Panc1 (cell line): ENCODE measurements at regions not wholly inside any gene's neighbourhood (a gene's known extent, or its start where the extent isn't known, plus 50 kb on each side); places are given as distances from the start of the nearest gene placed in this dataset.

Experiments
- ATAC-seq: fragments of 200-7000 bp; cut with Tn5 transposase; 2 replicates; pipeline ENCODE4 v1.9.1; 2020; ENCODE audit warnings: mild to moderate bottlenecking, moderate library complexity
- BruUV-seq: library from RNA; stranded (reverse); fragments of 400-500 nt; replicated peaks from 2 replicates; lab custom pipeline; 2021; lab: Mats Ljungman, UMichigan
- CTCF ChIA-PET: fragments of 300-600 bp; sonication (Branson Sonifier 250); formaldehyde crosslinking; loops from one replicate; lab custom pipeline; 2022; ENCODE audit warnings: antibody characterized with exemption; lab: Charles Lee
- POLR2A ChIA-PET: fragments of 300-600 bp; sonication (Branson Sonifier 250); formaldehyde crosslinking; loops from one replicate; lab custom pipeline; 2022; ENCODE audit warnings: antibody characterized with exemption; lab: Charles Lee
- DNase-seq: peaks from one replicate; pipeline ENCODE4 v3.0.0-alpha.2; 2010; ENCODE audit warnings: low read depth, low spot score
- H3K27ac ChIP-seq: 2 replicates; pipeline ENCODE4 v1.5.1; 2011; ENCODE audit warnings: mild to moderate bottlenecking, low read length, inconsistent platforms
- H3K27me3 ChIP-seq: fragments of 200-500 bp; sonication (Bioruptor generic); 2 replicates; pipeline ENCODE4 v1.6.0; 2014; ENCODE audit warnings: low read length, inconsistent platforms; ENCODE audit not compliant: control insufficient read depth, insufficient read depth
- H3K36me3 ChIP-seq: fragments of 200-500 bp; sonication (Bioruptor generic); 2 replicates; pipeline ENCODE4 v1.5.1; 2014; ENCODE audit warnings: inconsistent platforms, mild to moderate bottlenecking, low read length, moderate library complexity; ENCODE audit not compliant: control insufficient read depth, insufficient read depth
- H3K4me1 ChIP-seq: 2 replicates; pipeline ENCODE4 v1.5.1; 2011; ENCODE audit warnings: inconsistent platforms, mild to moderate bottlenecking, low read length, moderate library complexity; ENCODE audit not compliant: control insufficient read depth, insufficient read depth
- H3K4me3 ChIP-seq, 2 experiments: 2 replicates each; pipeline ENCODE4 v1.5.1; 2011 to 2012; ENCODE audit warnings: low read depth in 2 of 2, low read length in 2 of 2, mild to moderate bottlenecking in 2 of 2, inconsistent platforms in 1 of 2, moderate library complexity in 1 of 2
- H3K9me3 ChIP-seq: fragments of 200-500 bp; sonication (Bioruptor generic); 2 replicates; pipeline ENCODE4 v1.5.1; 2014; ENCODE audit warnings: low read depth, mild to moderate bottlenecking, inconsistent platforms, low read length, moderate library complexity; ENCODE audit not compliant: control insufficient read depth, insufficient read depth
- POLR2AphosphoS5 ChIP-seq: IDR thresholded peaks from 2 replicates; pipeline ENCODE4 v1.6.1; 2012; ENCODE audit warnings: mild to moderate bottlenecking, low read depth, low read length, moderate library complexity
- SIN3A ChIP-seq: IDR thresholded peaks from 2 replicates; pipeline ENCODE4 v1.6.1; 2012; ENCODE audit warnings: low read depth, mild to moderate bottlenecking, low read length, moderate library complexity, borderline replicate concordance; ENCODE audit not compliant: insufficient read depth
- TCF7L2 ChIP-seq: IDR thresholded peaks from 2 replicates; pipeline ENCODE4 v1.6.1; 2011; ENCODE audit warnings: mild to moderate bottlenecking, low read depth, low read length, inconsistent platforms
- in situ Hi-C: cut with HindIII; loops from 2 replicates; pipeline ENCODE4 v1.10.0; 2016; ENCODE audit warnings: low sequenced_read_pairs, low pct_unique_long_range_greater_than_20kb
- intact Hi-C: fragments of 100-400 bp; cut with micrococcal nuclease; formaldehyde crosslinking; loops from one replicate; pipeline ENCODE4 v1.10.0; 2022; ENCODE audit not compliant: unreplicated experiment
- TF ChIP-seq, protein P1 (sequence below): fragments of 450-650 bp; IDR thresholded peaks from 2 replicates; pipeline ENCODE4 v1.5.1; 2017; ENCODE audit warnings: mild to moderate bottlenecking
- TF ChIP-seq, protein P2 (sequence below), 2 experiments: IDR thresholded peaks; 2 replicates each; pipeline ENCODE4 v1.6.1; 2011 to 2012; ENCODE audit warnings: low read depth in 2 of 2, control low read depth in 1 of 2, low read length in 1 of 2, mild to moderate bottlenecking in 1 of 2, moderate library complexity in 1 of 2; ENCODE audit not compliant: insufficient read depth in 1 of 2

DNA sequence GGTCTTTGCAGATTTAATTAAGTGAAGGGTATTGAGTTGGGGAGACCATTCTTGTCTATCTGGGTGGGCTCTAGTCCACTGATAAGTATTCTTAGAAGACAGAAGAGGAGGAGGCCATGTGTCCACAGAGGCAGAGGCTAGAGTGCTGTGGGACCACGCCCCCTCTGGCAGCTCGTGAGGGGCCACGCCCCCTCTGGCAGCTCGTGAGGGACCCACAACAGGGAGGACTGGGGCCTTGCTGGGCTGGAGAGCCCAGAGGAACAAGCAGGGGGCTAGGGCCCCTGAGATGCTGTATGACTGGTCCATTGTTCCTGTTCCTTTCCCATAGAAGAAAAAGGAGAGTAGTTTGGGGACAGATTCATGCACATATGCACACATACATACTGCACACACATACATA lies 106.8 kb downstream of the METRNL start:
- Histone ChIP-seq H3K4me3 (no peak overlapping the region), H3K4me1 (no peaks in the 10 kb centered on the region), H3K27ac (no peak overlapping the region), H3K36me3 (no peaks in the 10 kb centered on the region), H3K9me3 (no peaks in the 10 kb centered on the region), H3K27me3 (no peaks in the 10 kb centered on the region)
- POLR2A ChIA-PET = no interaction called here
- in situ Hi-C loops (no loop called here), intact Hi-C loops (no loop called here)
- no TSS peak for BruUV-seq
- CTCF ChIA-PET = no interaction called here
- TF ChIP-seq, protein P1, sequence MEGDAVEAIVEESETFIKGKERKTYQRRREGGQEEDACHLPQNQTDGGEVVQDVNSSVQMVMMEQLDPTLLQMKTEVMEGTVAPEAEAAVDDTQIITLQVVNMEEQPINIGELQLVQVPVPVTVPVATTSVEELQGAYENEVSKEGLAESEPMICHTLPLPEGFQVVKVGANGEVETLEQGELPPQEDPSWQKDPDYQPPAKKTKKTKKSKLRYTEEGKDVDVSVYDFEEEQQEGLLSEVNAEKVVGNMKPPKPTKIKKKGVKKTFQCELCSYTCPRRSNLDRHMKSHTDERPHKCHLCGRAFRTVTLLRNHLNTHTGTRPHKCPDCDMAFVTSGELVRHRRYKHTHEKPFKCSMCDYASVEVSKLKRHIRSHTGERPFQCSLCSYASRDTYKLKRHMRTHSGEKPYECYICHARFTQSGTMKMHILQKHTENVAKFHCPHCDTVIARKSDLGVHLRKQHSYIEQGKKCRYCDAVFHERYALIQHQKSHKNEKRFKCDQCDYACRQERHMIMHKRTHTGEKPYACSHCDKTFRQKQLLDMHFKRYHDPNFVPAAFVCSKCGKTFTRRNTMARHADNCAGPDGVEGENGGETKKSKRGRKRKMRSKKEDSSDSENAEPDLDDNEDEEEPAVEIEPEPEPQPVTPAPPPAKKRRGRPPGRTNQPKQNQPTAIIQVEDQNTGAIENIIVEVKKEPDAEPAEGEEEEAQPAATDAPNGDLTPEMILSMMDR = no peak
- no peak for TF ChIP-seq SIN3A
- TF ChIP-seq, protein P2, sequence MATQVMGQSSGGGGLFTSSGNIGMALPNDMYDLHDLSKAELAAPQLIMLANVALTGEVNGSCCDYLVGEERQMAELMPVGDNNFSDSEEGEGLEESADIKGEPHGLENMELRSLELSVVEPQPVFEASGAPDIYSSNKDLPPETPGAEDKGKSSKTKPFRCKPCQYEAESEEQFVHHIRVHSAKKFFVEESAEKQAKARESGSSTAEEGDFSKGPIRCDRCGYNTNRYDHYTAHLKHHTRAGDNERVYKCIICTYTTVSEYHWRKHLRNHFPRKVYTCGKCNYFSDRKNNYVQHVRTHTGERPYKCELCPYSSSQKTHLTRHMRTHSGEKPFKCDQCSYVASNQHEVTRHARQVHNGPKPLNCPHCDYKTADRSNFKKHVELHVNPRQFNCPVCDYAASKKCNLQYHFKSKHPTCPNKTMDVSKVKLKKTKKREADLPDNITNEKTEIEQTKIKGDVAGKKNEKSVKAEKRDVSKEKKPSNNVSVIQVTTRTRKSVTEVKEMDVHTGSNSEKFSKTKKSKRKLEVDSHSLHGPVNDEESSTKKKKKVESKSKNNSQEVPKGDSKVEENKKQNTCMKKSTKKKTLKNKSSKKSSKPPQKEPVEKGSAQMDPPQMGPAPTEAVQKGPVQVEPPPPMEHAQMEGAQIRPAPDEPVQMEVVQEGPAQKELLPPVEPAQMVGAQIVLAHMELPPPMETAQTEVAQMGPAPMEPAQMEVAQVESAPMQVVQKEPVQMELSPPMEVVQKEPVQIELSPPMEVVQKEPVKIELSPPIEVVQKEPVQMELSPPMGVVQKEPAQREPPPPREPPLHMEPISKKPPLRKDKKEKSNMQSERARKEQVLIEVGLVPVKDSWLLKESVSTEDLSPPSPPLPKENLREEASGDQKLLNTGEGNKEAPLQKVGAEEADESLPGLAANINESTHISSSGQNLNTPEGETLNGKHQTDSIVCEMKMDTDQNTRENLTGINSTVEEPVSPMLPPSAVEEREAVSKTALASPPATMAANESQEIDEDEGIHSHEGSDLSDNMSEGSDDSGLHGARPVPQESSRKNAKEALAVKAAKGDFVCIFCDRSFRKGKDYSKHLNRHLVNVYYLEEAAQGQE (IDR thresholded peaks at IDR 0.05; ENCODE audit: insufficient read depth in 1 of 2, low read depth in 2 of 2, low read length in 1 of 2) = no peak
- TF ChIP-seq POLR2AphosphoS5 = no peak
- no peak for TF ChIP-seq TCF7L2
- ATAC-seq (no peak), DNase-seq (no peak)

DNA sequence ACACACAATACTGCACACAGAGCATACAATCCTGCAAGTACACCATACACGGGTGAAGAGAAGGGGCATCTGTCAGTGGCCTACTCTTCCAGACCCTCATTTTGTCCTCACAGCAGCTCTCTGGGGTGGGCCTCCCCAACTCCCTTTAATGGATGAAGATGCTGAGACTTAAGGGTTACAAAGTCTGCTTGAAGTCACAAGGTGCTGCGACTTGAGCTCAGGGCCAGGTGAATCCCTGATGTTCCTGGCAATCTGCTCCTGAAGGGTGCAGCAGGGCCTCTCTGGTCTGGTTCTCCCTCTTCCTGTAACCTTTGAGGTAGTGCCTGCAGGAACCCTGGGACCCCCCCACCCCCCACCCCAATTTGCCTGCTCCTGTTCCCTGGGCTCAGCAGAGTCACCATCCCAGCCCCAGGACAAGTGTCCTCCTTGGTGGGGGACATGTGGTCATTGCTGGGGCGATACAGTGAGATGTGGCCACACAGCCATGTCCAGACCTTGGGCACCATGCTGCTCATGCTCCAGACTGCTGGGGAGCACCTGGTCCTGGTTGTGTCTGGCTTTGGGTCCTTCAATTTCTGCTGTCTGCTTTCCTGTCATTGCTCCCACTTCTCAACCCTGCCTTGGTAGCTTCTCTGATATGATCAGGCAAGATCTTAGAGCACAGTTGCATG lies 107.5 kb downstream of the METRNL start:
- no peaks in the 10 kb centered on the region for H3K9me3 ChIP-seq
- CTCF ChIA-PET = interaction anchor here (0.8 kb wide), 1 partner anchor 25 kb away, joined by 5 read pairs; no protein-coding TSS in a partner anchor
- in situ Hi-C loops = no loop called here
- H3K27ac ChIP-seq = no peak overlapping the region
- no peaks in the 10 kb centered on the region for H3K27me3 ChIP-seq
- no peaks in the 10 kb centered on the region for H3K36me3 ChIP-seq
- no peak for TF ChIP-seq POLR2AphosphoS5
- no peak for TF ChIP-seq SIN3A
- BruUV-seq = no TSS peak
- no peaks in the 10 kb centered on the region for H3K4me1 ChIP-seq
- no peak for ATAC-seq
- POLR2A ChIA-PET = no interaction called here
- no peak overlapping the region for H3K4me3 ChIP-seq
- intact Hi-C loops = no loop called here
- DNase-seq = no peak

DNA sequence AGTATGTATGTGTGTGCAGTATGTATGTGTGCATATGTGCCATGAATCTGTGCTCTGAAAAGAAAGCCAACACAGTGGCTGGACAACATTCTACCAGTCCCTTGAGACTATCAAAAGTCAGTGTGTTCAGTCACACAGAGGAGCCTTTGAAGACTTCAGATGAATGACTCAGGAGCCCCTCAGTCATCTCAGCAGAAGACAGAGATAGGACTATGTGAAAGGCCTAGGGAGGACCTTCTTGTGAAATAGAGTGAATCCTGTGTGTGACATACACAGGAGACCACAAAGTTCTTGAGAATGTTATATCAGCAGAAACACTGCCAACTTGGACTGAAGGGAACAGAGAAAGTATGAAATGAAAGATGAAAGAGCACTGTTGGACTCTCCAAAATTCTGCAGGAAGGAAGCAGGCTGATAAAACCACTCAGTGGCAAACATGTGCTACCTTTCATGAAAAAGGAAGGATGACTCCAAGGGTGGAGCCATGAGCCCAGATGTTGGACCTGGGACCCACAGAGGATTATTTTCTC lies 108.4 kb downstream of the METRNL start:
- intact Hi-C loops (no loop called here), in situ Hi-C loops (no loop called here)
- DNase-seq (no peak), ATAC-seq (no peak)
- ChIA-PET POLR2A (no interaction called here), CTCF (interaction anchor here (0.8 kb wide), 1 partner anchor 26 kb away, joined by 5 read pairs; no protein-coding TSS in a partner anchor)
- no peaks in the 10 kb centered on the region for H3K36me3 ChIP-seq
- TF ChIP-seq SIN3A = no peak
- TF ChIP-seq TCF7L2 = no peak
- TF ChIP-seq POLR2AphosphoS5 = no peak
- TF ChIP-seq, protein P1 = no peak
- TF ChIP-seq, protein P2 (IDR thresholded peaks at IDR 0.05; ENCODE audit: insufficient read depth in 1 of 2, low read depth in 2 of 2, low read length in 1 of 2) = no peak
- H3K4me1 ChIP-seq = no peaks in the 10 kb centered on the region
- H3K4me3 ChIP-seq = no peak overlapping the region
- no TSS peak for BruUV-seq
- no peaks in the 10 kb centered on the region for H3K9me3 ChIP-seq
- no peak overlapping the region for H3K27ac ChIP-seq
- H3K27me3 ChIP-seq = no peaks in the 10 kb centered on the region
